ENCODE measurements at regions not wholly inside any gene's neighbourhood (a gene's known extent, or its start where the extent isn't known, plus 50 kb on each side); places are given as distances from the start of the nearest gene placed in this dataset.

DNA sequence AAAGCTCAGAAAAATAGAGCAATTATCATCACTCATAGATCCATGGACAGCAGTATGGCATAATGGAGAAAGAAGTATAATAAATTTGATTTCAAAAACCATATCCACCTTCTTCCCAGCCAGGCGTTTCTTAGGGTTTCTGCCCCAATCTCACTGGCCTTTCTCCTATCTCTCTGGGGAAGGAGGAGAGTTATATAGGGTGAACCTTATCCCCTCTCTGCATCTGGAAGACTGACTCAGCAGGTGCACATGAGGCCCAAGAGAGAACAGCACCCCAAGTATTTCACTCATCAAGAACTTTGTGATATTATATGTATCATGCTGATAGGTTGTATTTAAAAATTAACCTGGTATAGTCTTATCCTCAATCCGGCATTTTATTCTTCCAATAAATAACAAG is 318.8 kb upstream of the RASGEF1B start:
- Histone ChIP-seq H3F3A (ENCODE audit: low read depth) (no peaks in the 10 kb centered on the region), H3K4me1 (no peaks in the 10 kb centered on the region), H3K9me3 (ENCODE audit: low read depth) (no peaks in the 10 kb centered on the region), H3K4me3 (no peak overlapping the region), H4K20me1 (ENCODE audit: low read depth) (no peaks in the 10 kb centered on the region), H3K27me3 (no peaks in the 10 kb centered on the region), H3K27ac (no peak overlapping the region), H3K4me2 (no peak overlapping the region), H3K79me2 (ENCODE audit: low read depth) (no peaks in the 10 kb centered on the region), H2AFZ (replicated peaks) (no peak overlapping the region), H3K36me3 (no peaks in the 10 kb centered on the region), H3K9ac (no peak overlapping the region)
- peaks cover 12% of the 10 kb centered on the region for H3K4me1 Mint-ChIP-seq
- H3K27ac Mint-ChIP-seq, result no peak overlapping the region
- TF ChIP-seq EZH2 (IDR thresholded peaks at IDR 0.05), result no peak
- TF ChIP-seq, protein P1, sequence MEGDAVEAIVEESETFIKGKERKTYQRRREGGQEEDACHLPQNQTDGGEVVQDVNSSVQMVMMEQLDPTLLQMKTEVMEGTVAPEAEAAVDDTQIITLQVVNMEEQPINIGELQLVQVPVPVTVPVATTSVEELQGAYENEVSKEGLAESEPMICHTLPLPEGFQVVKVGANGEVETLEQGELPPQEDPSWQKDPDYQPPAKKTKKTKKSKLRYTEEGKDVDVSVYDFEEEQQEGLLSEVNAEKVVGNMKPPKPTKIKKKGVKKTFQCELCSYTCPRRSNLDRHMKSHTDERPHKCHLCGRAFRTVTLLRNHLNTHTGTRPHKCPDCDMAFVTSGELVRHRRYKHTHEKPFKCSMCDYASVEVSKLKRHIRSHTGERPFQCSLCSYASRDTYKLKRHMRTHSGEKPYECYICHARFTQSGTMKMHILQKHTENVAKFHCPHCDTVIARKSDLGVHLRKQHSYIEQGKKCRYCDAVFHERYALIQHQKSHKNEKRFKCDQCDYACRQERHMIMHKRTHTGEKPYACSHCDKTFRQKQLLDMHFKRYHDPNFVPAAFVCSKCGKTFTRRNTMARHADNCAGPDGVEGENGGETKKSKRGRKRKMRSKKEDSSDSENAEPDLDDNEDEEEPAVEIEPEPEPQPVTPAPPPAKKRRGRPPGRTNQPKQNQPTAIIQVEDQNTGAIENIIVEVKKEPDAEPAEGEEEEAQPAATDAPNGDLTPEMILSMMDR (IDR thresholded peaks at IDR 0.05), result no peak
- no peak for TF ChIP-seq EZH2phosphoT487 (IDR thresholded peaks at IDR 0.05)
- no peak for DNase-seq (ENCODE audit: low spot score)
- peaks cover 2% of the 10 kb centered on the region for H3K27me3 Mint-ChIP-seq (ENCODE audit: insufficient read depth, low read depth)
- no peaks in the 10 kb centered on the region for H3K9me3 Mint-ChIP-seq
- no peaks in the 10 kb centered on the region for H3K36me3 Mint-ChIP-seq
- H3K4me3 Mint-ChIP-seq, result no peak overlapping the region

DNA sequence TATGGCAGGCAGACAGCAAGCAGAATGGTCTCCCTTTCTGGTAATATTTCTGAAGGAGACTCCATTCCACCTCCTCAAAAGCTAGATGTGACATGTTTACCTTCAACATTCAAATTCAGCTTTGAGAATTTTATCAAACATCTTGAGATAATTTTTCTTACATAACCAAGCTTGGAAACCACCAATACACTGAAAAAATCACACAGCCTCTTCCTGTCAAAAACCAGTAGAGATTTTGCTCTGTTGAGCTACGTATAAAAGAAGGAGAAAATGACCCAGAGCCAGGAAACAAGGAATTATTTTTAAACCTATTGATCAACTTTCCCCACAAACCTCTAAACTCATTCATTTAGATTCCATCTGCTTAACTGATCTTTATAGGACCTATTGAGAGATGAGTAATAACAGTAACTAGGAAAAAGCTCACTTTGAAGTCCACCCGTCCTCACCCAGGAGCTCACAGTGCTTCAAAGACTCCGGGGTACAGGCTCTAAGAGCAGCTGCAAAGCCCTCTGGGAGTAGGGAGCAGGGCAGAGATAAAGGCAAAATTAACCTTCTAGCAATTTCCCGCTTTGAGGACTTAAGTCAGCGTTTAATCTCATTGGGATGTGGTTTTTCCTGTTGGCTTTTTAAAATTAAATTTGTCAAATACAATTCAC is 318.2 kb upstream of the RASGEF1B start:
- no peak overlapping the region for H3K27ac ChIP-seq
- H3K4me2 ChIP-seq, result no peak overlapping the region
- Mint-ChIP-seq H3K4me3 (no peak overlapping the region), H3K27me3 (ENCODE audit: insufficient read depth, low read depth) (peaks cover 2% of the 10 kb centered on the region), H3K36me3 (no peaks in the 10 kb centered on the region), H3K4me1 (peaks cover 12% of the 10 kb centered on the region), H3K27ac (peak overlapping the region; percentile 42), H3K9me3 (no peaks in the 10 kb centered on the region)
- no peaks in the 10 kb centered on the region for H3K27me3 ChIP-seq
- H2AFZ ChIP-seq (replicated peaks), result no peak overlapping the region
- no peaks in the 10 kb centered on the region for H3K4me1 ChIP-seq
- H3K79me2 ChIP-seq (ENCODE audit: low read depth), result no peaks in the 10 kb centered on the region
- H3K36me3 ChIP-seq, result no peaks in the 10 kb centered on the region
- no peak overlapping the region for H3K9ac ChIP-seq
- H3K9me3 ChIP-seq (ENCODE audit: low read depth), result no peaks in the 10 kb centered on the region
- no peak overlapping the region for H3K4me3 ChIP-seq
- TF ChIP-seq EZH2 (IDR thresholded peaks at IDR 0.05), result no peak
- TF ChIP-seq, protein P1 (IDR thresholded peaks at IDR 0.05), result no peak
- no peak for TF ChIP-seq EZH2phosphoT487 (IDR thresholded peaks at IDR 0.05)
- no peaks in the 10 kb centered on the region for H4K20me1 ChIP-seq (ENCODE audit: low read depth)
- no peak for DNase-seq (ENCODE audit: low spot score)
- H3F3A ChIP-seq (ENCODE audit: low read depth), result no peaks in the 10 kb centered on the region

DNA sequence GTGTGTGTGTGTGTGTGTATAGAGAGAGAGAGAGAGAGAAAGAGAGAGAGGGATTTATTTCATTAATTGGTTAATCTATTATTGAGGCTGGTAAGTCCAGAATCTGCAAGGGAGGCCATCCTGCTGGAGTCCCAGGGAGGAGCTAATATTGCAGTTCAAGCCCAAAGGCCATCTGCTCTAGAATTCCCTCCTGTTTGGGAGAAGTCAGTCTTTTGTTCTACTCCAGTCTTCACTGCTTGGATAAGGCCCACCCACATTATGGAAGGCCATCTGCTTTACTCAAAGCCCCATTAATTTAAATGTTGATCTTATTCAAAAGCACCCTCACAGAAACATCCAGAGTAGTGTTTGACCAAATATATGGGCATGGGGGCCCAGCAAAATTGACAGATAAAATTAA is 317.5 kb upstream of the RASGEF1B start:
- Histone ChIP-seq H3K27ac (no peak overlapping the region), H3K36me3 (no peaks in the 10 kb centered on the region), H3K9me3 (ENCODE audit: low read depth) (no peaks in the 10 kb centered on the region), H3K9ac (no peak overlapping the region), H3F3A (ENCODE audit: low read depth) (no peaks in the 10 kb centered on the region), H3K79me2 (ENCODE audit: low read depth) (no peaks in the 10 kb centered on the region), H3K4me3 (no peak overlapping the region), H3K4me2 (no peak overlapping the region), H4K20me1 (ENCODE audit: low read depth) (no peaks in the 10 kb centered on the region), H2AFZ (replicated peaks) (no peak overlapping the region), H3K4me1 (no peaks in the 10 kb centered on the region), H3K27me3 (no peaks in the 10 kb centered on the region)
- peak overlapping the region; percentile 44 for H3K27ac Mint-ChIP-seq
- H3K36me3 Mint-ChIP-seq, result no peaks in the 10 kb centered on the region
- peaks cover 2% of the 10 kb centered on the region for H3K27me3 Mint-ChIP-seq (ENCODE audit: insufficient read depth, low read depth)
- H3K4me1 Mint-ChIP-seq, result peaks cover 12% of the 10 kb centered on the region
- no peak for DNase-seq (ENCODE audit: low spot score)
- no peak overlapping the region for H3K4me3 Mint-ChIP-seq
- TF ChIP-seq, protein P1 (IDR thresholded peaks at IDR 0.05), result no peak
- TF ChIP-seq EZH2 (IDR thresholded peaks at IDR 0.05), result no peak
- TF ChIP-seq EZH2phosphoT487 (IDR thresholded peaks at IDR 0.05), result no peak
- H3K9me3 Mint-ChIP-seq, result no peaks in the 10 kb centered on the region

All from neural progenitor cell (in vitro differentiated cells).